Forelimb muscle (tissue), 1 donor: ENCODE measurements at regions not wholly inside any gene's neighbourhood (a gene's known extent, or its start where the extent isn't known, plus 50 kb on each side); places are given as distances from the start of the nearest gene placed in this dataset.
A peak's percentile ranks its signal among the peaks of the same experiment; 100 is the strongest.
"Not testable (repeated sequence)": the region's sequence is repeated elsewhere in the genome, so short reads cannot be mapped to it uniquely, and the experiment has no call there.

Experiments
- DNase-seq: peaks from one replicate; pipeline ENCODE4 v3.0.0-alpha.2; 2013; ENCODE audit warnings: low read depth

- DNase-seq: no peak
Measured at GRCh38 chr5:152181461-152181860, 223.6 kb downstream of the NMUR2 start.

- DNase-seq: no peak
Measured at GRCh38 chr5:152178350-152178699, 226.8 kb downstream of the NMUR2 start.

- no peak for DNase-seq
Measured at GRCh38 chr5:152177626-152178349, 227.3 kb downstream of the NMUR2 start.

- DNase-seq: no peak
Measured at GRCh38 chr5:152171888-152172287, 233.2 kb downstream of the NMUR2 start.

GRCh38 chr5:152170350-152170749 lies 234.7 kb downstream of the NMUR2 start:
- no peak for DNase-seq

GRCh38 chr5:152164860-152165259 lies 240.2 kb upstream of the GLRA1 start:
- no peak for DNase-seq

- DNase-seq: not testable (repeated sequence)
Measured at GRCh38 chr5:152159894-152160293, 235.2 kb upstream of the GLRA1 start.

GRCh38 chr5:152154452-152154851 lies 229.8 kb upstream of the GLRA1 start:
- not testable (repeated sequence) for DNase-seq

GRCh38 chr5:152151940-152152339 lies 227.3 kb upstream of the GLRA1 start:
- DNase-seq: no peak

- DNase-seq: no peak
Measured at GRCh38 chr5:152151113-152151512, 226.5 kb upstream of the GLRA1 start.

GRCh38 chr5:152147286-152147685 lies 222.6 kb upstream of the GLRA1 start:
- no peak for DNase-seq

- DNase-seq: no peak
Measured at GRCh38 chr5:152146566-152146965, 221.9 kb upstream of the GLRA1 start.

GRCh38 chr5:152144556-152144955 lies 219.9 kb upstream of the GLRA1 start:
- no peak for DNase-seq

GRCh38 chr5:152144030-152144429 lies 219.4 kb upstream of the GLRA1 start:
- DNase-seq: no peak

GRCh38 chr5:152142840-152143469 lies 218.3 kb upstream of the GLRA1 start:
- DNase-seq: peak; percentile 26

GRCh38 chr5:152140347-152140746 lies 215.7 kb upstream of the GLRA1 start:
- DNase-seq: no peak

- DNase-seq: no peak
Measured at GRCh38 chr5:152137063-152137462, 212.4 kb upstream of the GLRA1 start.

GRCh38 chr5:152136321-152136720 lies 211.7 kb upstream of the GLRA1 start:
- DNase-seq: no peak

GRCh38 chr5:152135827-152136226 lies 211.2 kb upstream of the GLRA1 start:
- no peak for DNase-seq

- no peak for DNase-seq
Measured at GRCh38 chr5:152125661-152126205, 201.1 kb upstream of the GLRA1 start.

GRCh38 chr5:152124409-152125041 lies 199.9 kb upstream of the GLRA1 start:
- DNase-seq: no peak

- DNase-seq: no peak
Measured at GRCh38 chr5:152118676-152119470, 194.2 kb upstream of the GLRA1 start.
